A673 (cell line): ENCODE measurements at regions not wholly inside any gene's neighbourhood (a gene's known extent, or its start where the extent isn't known, plus 50 kb on each side); places are given as distances from the start of the nearest gene placed in this dataset.

Experiments used
- BruUV-seq: library from RNA; stranded (reverse); fragments of 400-500 nt; replicated peaks from 2 replicates; lab custom pipeline; 2021; lab: Mats Ljungman, UMichigan
- CTCF ChIA-PET: fragments of 300-600 bp; sonication (Branson Sonifier 250); formaldehyde crosslinking; loops from one replicate; lab custom pipeline; 2022; ENCODE audit warnings: antibody characterized with exemption; lab: Charles Lee
- POLR2A ChIA-PET: fragments of 300-600 bp; sonication (Branson Sonifier 250); formaldehyde crosslinking; loops from one replicate; lab custom pipeline; 2022; ENCODE audit warnings: antibody characterized with exemption; ENCODE audit not compliant: low non-redundant PET; lab: Charles Lee
- DNase-seq: peaks from one replicate; pipeline ENCODE4 v3.0.0-alpha.2; 2015; ENCODE audit warnings: low spot score
- H3K27ac ChIP-seq: fragments of 200-600 bp; sonication (generic); 2 replicates; pipeline ENCODE4 v1.5.1; 2016; ENCODE audit warnings: mixed run types, low read depth, mild to moderate bottlenecking, mixed read lengths, antibody characterized with exemption, low read length; ENCODE audit not compliant: poor library complexity, severe bottlenecking
- H3K27me3 ChIP-seq: fragments of 200-600 bp; sonication (generic); replicated peaks from 2 replicates; pipeline ENCODE4 v1.6.1; 2017; ENCODE audit warnings: mixed run types, low read depth, mild to moderate bottlenecking, mixed read lengths, antibody characterized with exemption, low read length; ENCODE audit not compliant: insufficient read depth, poor library complexity
- H3K36me3 ChIP-seq: fragments of 200-600 bp; sonication (generic); 2 replicates; pipeline ENCODE4 v1.6.1; 2016; ENCODE audit warnings: mixed run types, mild to moderate bottlenecking, mixed read lengths, antibody characterized with exemption, low read length; ENCODE audit not compliant: insufficient read depth, poor library complexity, severe bottlenecking
- H3K4me1 ChIP-seq: fragments of 200-600 bp; sonication (generic); 2 replicates; pipeline ENCODE4 v1.6.1; 2017; ENCODE audit warnings: mixed run types, mild to moderate bottlenecking, mixed read lengths, antibody characterized with exemption, low read length; ENCODE audit not compliant: insufficient read depth, poor library complexity, severe bottlenecking
- H3K4me3 ChIP-seq: fragments of 200-600 bp; sonication (generic); 2 replicates; pipeline ENCODE4 v1.5.1; 2016; ENCODE audit warnings: low read depth, mixed run types, mild to moderate bottlenecking, mixed read lengths, low read length; ENCODE audit not compliant: poor library complexity, severe bottlenecking
- H3K9me3 ChIP-seq: fragments of 200-600 bp; sonication (generic); 2 replicates; pipeline ENCODE4 v1.6.1; 2016; ENCODE audit warnings: mixed run types, low read depth, mild to moderate bottlenecking, mixed read lengths, antibody characterized with exemption, low read length; ENCODE audit not compliant: poor library complexity, severe bottlenecking
- CTCF ChIP-seq: fragments of 300-800, 200-600 bp; sonication (generic); conservative IDR thresholded peaks from 2 replicates; pipeline ENCODE4 v1.5.1; 2017; ENCODE audit warnings: low read depth, mild to moderate bottlenecking, antibody characterized with exemption, low read length, moderate library complexity, mixed read lengths
- EZH2 ChIP-seq: fragments of 200-600 bp; sonication (generic); IDR thresholded peaks from 2 replicates; pipeline ENCODE4 v1.6.1; 2017; ENCODE audit warnings: borderline replicate concordance, low read depth, mild to moderate bottlenecking, mixed read lengths, antibody characterized with exemption, low read length; ENCODE audit not compliant: poor library complexity, severe bottlenecking
- intact Hi-C: fragments of 100-400 bp; cut with micrococcal nuclease; formaldehyde crosslinking; loops from one replicate; pipeline ENCODE4 v1.10.0; 2022; ENCODE audit not compliant: unreplicated experiment

GRCh38 chr22:49667236-49667635, 160.4 kb downstream of the BRD1 start:
- POLR2A ChIA-PET = no interaction called here

GRCh38 chr22:49666146-49666809, 161.4 kb downstream of the BRD1 start:
- H3K9me3 ChIP-seq = peaks cover 6% of the 10 kb centered on the region
- H3K27me3 ChIP-seq = peaks cover 21% of the 10 kb centered on the region
- DNase-seq = no peak
- no TSS peak for BruUV-seq
- intact Hi-C loops = no loop called here
- POLR2A ChIA-PET = no interaction called here
- H3K27ac ChIP-seq = peak overlapping the region; percentile 52
- H3K36me3 ChIP-seq = no peaks in the 10 kb centered on the region
- no peak overlapping the region for H3K4me3 ChIP-seq
- CTCF ChIA-PET = no interaction called here
- peaks cover 8% of the 10 kb centered on the region for H3K4me1 ChIP-seq
- no peak for TF ChIP-seq EZH2
- no peak for TF ChIP-seq CTCF

More at GRCh38 chr22:49667236-49667635, 160.4 kb downstream of the BRD1 start:
- DNase-seq = peak; percentile 50
- intact Hi-C loops = no loop called here
- peak overlapping the region; percentile 52 for H3K27ac ChIP-seq
- TF ChIP-seq CTCF (no peak), EZH2 (no peak)
- BruUV-seq = no TSS peak
- H3K27me3 ChIP-seq = peaks cover 31% of the 10 kb centered on the region
- H3K4me1 ChIP-seq = peaks cover 8% of the 10 kb centered on the region
- peaks cover 6% of the 10 kb centered on the region for H3K9me3 ChIP-seq
- H3K36me3 ChIP-seq = no peaks in the 10 kb centered on the region
- CTCF ChIA-PET = no interaction called here
- no peak overlapping the region for H3K4me3 ChIP-seq

GRCh38 chr22:49664891-49665290, 162.8 kb downstream of the BRD1 start:
- Histone ChIP-seq H3K27me3 (peaks cover 7% of the 10 kb centered on the region), H3K4me1 (no peaks in the 10 kb centered on the region), H3K27ac (no peak overlapping the region), H3K36me3 (no peaks in the 10 kb centered on the region), H3K4me3 (no peak overlapping the region), H3K9me3 (peaks cover 6% of the 10 kb centered on the region)
- ChIA-PET CTCF (no interaction called here), POLR2A (no interaction called here)
- no TSS peak for BruUV-seq
- TF ChIP-seq EZH2 (no peak), CTCF (no peak)
- no peak for DNase-seq
- intact Hi-C loops = no loop called here
